ENCODE measurements at regions not wholly inside any gene's neighbourhood (a gene's known extent, or its start where the extent isn't known, plus 50 kb on each side); places are given as distances from the start of the nearest gene placed in this dataset.

GRCh38 chr2:12971581-12972365, 255.0 kb downstream of the TRIB2 start:
- TF ChIP-seq CTCF (IDR thresholded peaks at IDR 0.05; ENCODE audit: low read length), result no peak
- TF ChIP-seq EZH2phosphoT487 (IDR thresholded peaks at IDR 0.05; ENCODE audit: low read length), result no peak
- TF ChIP-seq EZH2 (optimal IDR thresholded peaks at IDR 0.05; ENCODE audit: low read depth, low read length), result no peak
